Cardiac muscle cell (in vitro differentiated cells and primary cell): ENCODE measurements at regions not wholly inside any gene's neighbourhood (a gene's known extent, or its start where the extent isn't known, plus 50 kb on each side); places are given as distances from the start of the nearest gene placed in this dataset.
"Not testable (repeated sequence)": the region's sequence is repeated elsewhere in the genome, so short reads cannot be mapped to it uniquely, and the experiment has no call there.

Experiments used
- DNase-seq, 2 donors: peaks; one replicate each; pipeline versions ENCODE4 v3.0.0 to v3.0.0-alpha.2; 2010 to 2017; ENCODE audit warnings: low read depth in 1 of 2, low spot score in 1 of 2
- H3K27ac ChIP-seq: fragments of 200-600 bp; sonication (generic); 2 replicates; pipeline ENCODE4 v1.5.1; 2016
- H3K27me3 ChIP-seq: fragments of 200-600 bp; sonication (generic); 2 replicates; pipeline ENCODE4 v1.6.0; 2016; ENCODE audit warnings: control low read depth
- H3K36me3 ChIP-seq: fragments of 200-600 bp; sonication (generic); 2 replicates; pipeline ENCODE4 v1.5.1; 2016; ENCODE audit warnings: control low read depth
- H3K4me1 ChIP-seq: fragments of 200-600 bp; sonication (generic); 2 replicates; pipeline ENCODE4 v1.8.1; 2017; ENCODE audit warnings: low read depth, mild to moderate bottlenecking, mixed run types
- H3K4me3 ChIP-seq: fragments of 200-600 bp; sonication (generic); 2 replicates; pipeline ENCODE4 v1.5.1; 2016; ENCODE audit warnings: mild to moderate bottlenecking
- H3K9me3 ChIP-seq: fragments of 200-600 bp; sonication (generic); 2 replicates; pipeline ENCODE4 v1.5.1; 2017; ENCODE audit warnings: low read depth, mild to moderate bottlenecking, control low read depth
- CTCF ChIP-seq: IDR thresholded peaks from 2 replicates; pipeline ENCODE4 v1.5.1; 2012; ENCODE audit warnings: low read depth, mild to moderate bottlenecking, low read length

- Histone ChIP-seq H3K4me3 (no peak overlapping the region), H3K4me1 (no peaks in the 10 kb centered on the region), H3K36me3 (no peaks in the 10 kb centered on the region), H3K9me3 (no peaks in the 10 kb centered on the region), H3K27me3 (no peaks in the 10 kb centered on the region), H3K27ac (no peak overlapping the region)
- DNase-seq = no peak
- TF ChIP-seq CTCF = no peak
Measured at GRCh38 chr11:109061394-109061793, 360.6 kb upstream of the C11orf87 start.

- no peaks in the 10 kb centered on the region for H3K9me3 ChIP-seq
- no peaks in the 10 kb centered on the region for H3K27me3 ChIP-seq
- no peak overlapping the region for H3K4me3 ChIP-seq
- DNase-seq = peak in 1 of 2 donors; percentile 27
- no peak overlapping the region for H3K27ac ChIP-seq
- no peak for TF ChIP-seq CTCF
- no peaks in the 10 kb centered on the region for H3K36me3 ChIP-seq
- H3K4me1 ChIP-seq = no peaks in the 10 kb centered on the region
Measured at GRCh38 chr11:109062445-109062844, 359.5 kb upstream of the C11orf87 start.

- H3K4me3 ChIP-seq = no peak overlapping the region
- DNase-seq = no peak
- H3K9me3 ChIP-seq = no peaks in the 10 kb centered on the region
- no peaks in the 10 kb centered on the region for H3K4me1 ChIP-seq
- no peak for TF ChIP-seq CTCF
- no peak overlapping the region for H3K27ac ChIP-seq
- no peaks in the 10 kb centered on the region for H3K27me3 ChIP-seq
- no peaks in the 10 kb centered on the region for H3K36me3 ChIP-seq
Measured at GRCh38 chr11:109062871-109063270, 359.1 kb upstream of the C11orf87 start.

GRCh38 chr11:109064618-109065311 is 357.2 kb upstream of the C11orf87 start:
- H3K9me3 ChIP-seq, H3K4me3 ChIP-seq, H3K27ac ChIP-seq, H3K4me1 ChIP-seq, DNase-seq, H3K36me3 ChIP-seq, H3K27me3 ChIP-seq: not testable (repeated sequence)

GRCh38 chr11:109071262-109071661 is 350.7 kb upstream of the C11orf87 start:
- no peak overlapping the region for H3K4me3 ChIP-seq
- no peak for TF ChIP-seq CTCF
- H3K4me1 ChIP-seq = peaks cover 5% of the 10 kb centered on the region
- H3K27ac ChIP-seq = no peak overlapping the region
- no peaks in the 10 kb centered on the region for H3K27me3 ChIP-seq
- H3K9me3 ChIP-seq = no peaks in the 10 kb centered on the region
- no peaks in the 10 kb centered on the region for H3K36me3 ChIP-seq
- no peak for DNase-seq

- Histone ChIP-seq H3K4me1 (peaks cover 12% of the 10 kb centered on the region), H3K27me3 (no peaks in the 10 kb centered on the region), H3K9me3 (no peaks in the 10 kb centered on the region), H3K27ac (no peak overlapping the region), H3K36me3 (no peaks in the 10 kb centered on the region), H3K4me3 (no peak overlapping the region)
- DNase-seq = peak in 1 of 2 donors; percentile 96
- no peak for TF ChIP-seq CTCF
Measured at GRCh38 chr11:109071712-109072524, 350.1 kb upstream of the C11orf87 start.
